ENCODE measurements at regions not wholly inside any gene's neighbourhood (a gene's known extent, or its start where the extent isn't known, plus 50 kb on each side); places are given as distances from the start of the nearest gene placed in this dataset.
"Not testable (repeated sequence)": the region's sequence is repeated elsewhere in the genome, so short reads cannot be mapped to it uniquely, and the experiment has no call there.

DNA sequence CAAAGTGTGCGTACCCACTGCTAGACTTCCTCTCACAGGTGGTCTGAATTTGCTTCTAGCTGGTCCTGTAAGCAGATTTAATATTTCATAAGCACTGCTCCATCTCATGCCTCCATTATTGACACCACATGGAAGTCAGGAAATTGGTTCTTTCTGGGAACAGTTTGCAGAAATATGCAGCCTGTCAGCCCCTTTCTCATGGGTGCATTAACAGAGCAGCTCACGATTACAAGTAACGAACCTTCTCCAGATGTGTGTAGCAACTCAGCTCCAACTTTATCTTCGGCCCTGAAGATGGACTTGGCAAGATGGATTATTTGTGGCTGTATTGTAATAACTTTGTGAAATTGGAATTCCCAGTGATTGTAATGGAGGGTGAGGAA is 214.5 kb upstream of the DDHD1 start:
- peaks cover 3% of the 10 kb centered on the region; the same call in 1 of the 2 replicates for H3K27me3 ChIP-seq (ENCODE audit: control insufficient read depth, insufficient read depth, low read length)
- TF ChIP-seq, protein P1, sequence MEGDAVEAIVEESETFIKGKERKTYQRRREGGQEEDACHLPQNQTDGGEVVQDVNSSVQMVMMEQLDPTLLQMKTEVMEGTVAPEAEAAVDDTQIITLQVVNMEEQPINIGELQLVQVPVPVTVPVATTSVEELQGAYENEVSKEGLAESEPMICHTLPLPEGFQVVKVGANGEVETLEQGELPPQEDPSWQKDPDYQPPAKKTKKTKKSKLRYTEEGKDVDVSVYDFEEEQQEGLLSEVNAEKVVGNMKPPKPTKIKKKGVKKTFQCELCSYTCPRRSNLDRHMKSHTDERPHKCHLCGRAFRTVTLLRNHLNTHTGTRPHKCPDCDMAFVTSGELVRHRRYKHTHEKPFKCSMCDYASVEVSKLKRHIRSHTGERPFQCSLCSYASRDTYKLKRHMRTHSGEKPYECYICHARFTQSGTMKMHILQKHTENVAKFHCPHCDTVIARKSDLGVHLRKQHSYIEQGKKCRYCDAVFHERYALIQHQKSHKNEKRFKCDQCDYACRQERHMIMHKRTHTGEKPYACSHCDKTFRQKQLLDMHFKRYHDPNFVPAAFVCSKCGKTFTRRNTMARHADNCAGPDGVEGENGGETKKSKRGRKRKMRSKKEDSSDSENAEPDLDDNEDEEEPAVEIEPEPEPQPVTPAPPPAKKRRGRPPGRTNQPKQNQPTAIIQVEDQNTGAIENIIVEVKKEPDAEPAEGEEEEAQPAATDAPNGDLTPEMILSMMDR (IDR thresholded peaks at IDR 0.05; ENCODE audit: insufficient read depth, low read depth, low read length) = no peak
- DNase-seq (ENCODE audit: low read depth) = no peak
- ChIA-PET POLR2A (no interaction called here), CTCF (interaction anchor here (1.2 to 2.6 kb wide), 4 partner anchors 11 to 980 kb away, joined by 3 to 9 read pairs (median 5); no protein-coding TSS in a partner anchor)
- H3K36me3 ChIP-seq (ENCODE audit: control insufficient read depth, insufficient read depth, low read length) = no peaks in the 10 kb centered on the region
- H3K4me3 ChIP-seq (ENCODE audit: low read depth, low read length) = no peak overlapping the region

DNA sequence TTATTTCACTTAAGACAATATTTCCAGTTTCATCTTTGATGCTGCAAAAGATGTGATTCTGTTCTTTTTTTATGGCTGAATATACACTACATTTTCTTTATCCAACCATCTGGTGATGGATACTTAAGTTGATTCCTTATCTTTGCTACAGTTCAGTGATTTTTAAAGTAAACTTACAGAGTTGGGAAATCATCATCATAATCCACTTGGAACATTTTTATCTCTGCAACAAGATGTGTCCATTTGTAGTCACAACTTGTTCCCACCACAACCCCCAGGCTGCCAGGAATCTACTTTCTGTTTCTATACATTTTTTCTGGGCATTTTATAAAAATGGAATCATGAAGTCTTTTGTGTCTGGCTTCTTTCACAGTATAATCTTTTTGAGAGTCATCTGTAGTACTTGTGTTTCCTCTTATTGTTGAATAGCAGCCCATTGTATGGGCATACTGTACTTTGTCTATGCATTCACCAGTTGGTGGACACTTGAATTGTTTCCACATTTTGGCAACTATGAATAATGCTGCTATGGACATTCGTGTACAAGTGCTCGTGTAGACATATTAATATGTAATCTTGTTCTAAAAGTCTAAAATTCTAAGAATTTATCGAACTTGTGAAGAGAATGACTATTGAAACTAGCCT is 212.5 kb upstream of the DDHD1 start:
- POLR2A ChIA-PET = interaction anchor here (0.6 kb wide), 1 partner anchor 82 kb away, joined by 17 read pairs; no protein-coding TSS in a partner anchor
- Histone ChIP-seq H3K27me3 (ENCODE audit: control insufficient read depth, insufficient read depth, low read length) (no peaks in the 10 kb centered on the region), H3K4me3 (ENCODE audit: low read depth, low read length) (no peak overlapping the region), H3K36me3 (ENCODE audit: control insufficient read depth, insufficient read depth, low read length) (no peaks in the 10 kb centered on the region)
- DNase-seq (ENCODE audit: low read depth) = no peak
- CTCF ChIA-PET = no interaction called here
- TF ChIP-seq, protein P1 (IDR thresholded peaks at IDR 0.05; ENCODE audit: insufficient read depth, low read depth, low read length) = no peak

DNA sequence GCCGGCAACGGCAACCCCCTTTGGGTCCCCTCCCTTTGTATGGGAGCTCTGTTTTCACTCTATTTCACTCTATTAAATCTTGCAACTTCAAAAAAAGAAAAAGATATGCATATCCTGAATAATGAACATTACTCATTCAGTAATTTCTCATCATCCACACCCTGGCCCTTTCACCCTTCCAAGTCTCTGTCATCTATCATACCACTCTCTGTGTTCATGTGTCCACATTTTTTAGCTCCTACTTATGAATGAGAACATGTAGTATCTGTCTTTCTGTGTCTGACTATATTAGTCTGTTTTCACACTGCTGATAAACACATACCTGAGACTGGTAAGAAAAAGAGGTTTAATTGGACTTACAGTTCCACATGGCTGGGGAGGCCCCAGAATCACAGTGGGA is 209.8 kb upstream of the DDHD1 start:
- H3K27me3 ChIP-seq (ENCODE audit: control insufficient read depth, insufficient read depth, low read length); H3K4me3 ChIP-seq (ENCODE audit: low read depth, low read length); DNase-seq (ENCODE audit: low read depth); H3K36me3 ChIP-seq (ENCODE audit: control insufficient read depth, insufficient read depth, low read length); POLR2A ChIA-PET: not testable (repeated sequence)
- CTCF ChIA-PET = interaction anchor here (1.1 kb wide), 1 partner anchor 137 kb away, joined by 3 read pairs; no protein-coding TSS in a partner anchor

DNA sequence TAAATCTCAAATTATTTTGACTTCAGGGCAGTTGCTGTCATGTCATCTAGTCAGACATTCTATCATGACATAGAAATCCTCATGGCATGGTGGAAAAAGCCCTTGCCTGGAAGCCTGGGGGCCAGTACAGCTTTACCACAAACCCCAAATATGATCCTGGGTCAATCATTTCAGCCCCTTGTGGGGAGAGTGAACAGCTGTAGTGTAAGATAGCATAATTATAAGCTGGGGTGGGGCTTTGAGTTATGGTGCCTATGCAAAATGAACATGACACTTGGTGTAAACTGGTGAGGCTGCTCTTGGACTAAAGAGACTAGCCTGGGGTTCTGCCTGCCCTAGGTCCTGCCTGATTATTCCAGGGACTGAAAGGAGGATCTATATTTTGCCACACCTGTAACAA is 207.7 kb upstream of the DDHD1 start:
- H3K27me3 ChIP-seq (ENCODE audit: control insufficient read depth, insufficient read depth, low read length) = no peaks in the 10 kb centered on the region
- POLR2A ChIA-PET = no interaction called here
- CTCF ChIA-PET = no interaction called here
- H3K4me3 ChIP-seq (ENCODE audit: low read depth, low read length) = no peak overlapping the region
- TF ChIP-seq, protein P1 (IDR thresholded peaks at IDR 0.05; ENCODE audit: insufficient read depth, low read depth, low read length) = no peak
- no peaks in the 10 kb centered on the region for H3K36me3 ChIP-seq (ENCODE audit: control insufficient read depth, insufficient read depth, low read length)
- DNase-seq (ENCODE audit: low read depth) = no peak

DNA sequence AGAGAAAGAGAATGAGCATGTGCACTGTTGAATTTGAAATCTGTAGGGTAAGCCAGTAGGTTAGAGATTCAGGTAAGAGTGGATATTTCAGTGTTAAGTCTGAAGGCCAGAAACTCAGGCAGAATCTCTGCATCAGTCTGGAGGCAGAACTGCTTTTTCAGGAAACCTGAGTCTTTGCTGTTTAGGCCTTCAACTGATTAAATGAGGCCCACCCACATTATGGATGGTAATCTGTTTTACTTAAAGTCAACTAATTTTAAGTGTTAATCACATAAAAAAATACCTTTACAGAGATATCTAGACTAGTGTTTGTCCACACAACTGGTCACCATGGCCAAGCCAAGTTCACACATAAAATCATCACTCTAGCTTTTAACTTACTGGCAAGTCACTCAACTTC is 205.0 kb upstream of the DDHD1 start:
- H3K36me3 ChIP-seq (ENCODE audit: control insufficient read depth, insufficient read depth, low read length) = no peaks in the 10 kb centered on the region
- ChIA-PET CTCF (interaction anchor here (1.0 kb wide), 1 partner anchor 12 kb away, joined by 5 read pairs; no protein-coding TSS in a partner anchor), POLR2A (no interaction called here)
- H3K4me3 ChIP-seq (ENCODE audit: low read depth, low read length) = no peak overlapping the region
- H3K27me3 ChIP-seq (ENCODE audit: control insufficient read depth, insufficient read depth, low read length) = no peaks in the 10 kb centered on the region
- TF ChIP-seq, protein P1 (IDR thresholded peaks at IDR 0.05; ENCODE audit: insufficient read depth, low read depth, low read length) = no peak
- no peak for DNase-seq (ENCODE audit: low read depth)

Measured in BJ (cell line).